CD14-positive monocyte (primary cell): ENCODE measurements at regions not wholly inside any gene's neighbourhood (a gene's known extent, or its start where the extent isn't known, plus 50 kb on each side); places are given as distances from the start of the nearest gene placed in this dataset.

Experiments used
- DNase-seq, 3 donors: peaks; one replicate each; pipeline ENCODE4 v3.0.0-alpha.2; 2011 to 2022
- H2AFZ ChIP-seq: 2 replicates; pipeline ENCODE4 v1.6.0; 2012; ENCODE audit warnings: mild to moderate bottlenecking, low read depth, low read length, inconsistent platforms; ENCODE audit not compliant: insufficient read depth, poor library complexity, severe bottlenecking
- H3K27ac ChIP-seq, 2 donors: 1 replicate in 1 of 2; 2 replicates in 1 of 2; pipeline ENCODE4 v1.5.1; 2012 to 2013; ENCODE audit warnings: low read length in 2 of 2, control low read depth in 1 of 2, inconsistent platforms in 1 of 2, low read depth in 1 of 2, mild to moderate bottlenecking in 1 of 2
- H3K27me3 ChIP-seq, 2 donors: one replicate each; pipeline versions ENCODE4 v1.6.0 to v1.6.1; 2011 to 2013; ENCODE audit warnings: low read length in 2 of 2; ENCODE audit not compliant: control insufficient read depth in 2 of 2, insufficient read depth in 2 of 2
- H3K36me3 ChIP-seq, 2 donors: replicated peaks in 1 of 2; 1 replicate in 1 of 2; 2 replicates in 1 of 2; pipeline versions ENCODE4 v1.5.1 to v1.6.1; 2012 to 2013; ENCODE audit warnings: low read length in 2 of 2, control low read depth in 1 of 2, inconsistent platforms in 1 of 2, mild to moderate bottlenecking in 1 of 2; ENCODE audit not compliant: insufficient read depth in 2 of 2, control insufficient read depth in 1 of 2
- H3K4me1 ChIP-seq, 2 donors: 1 replicate in 1 of 2; 2 replicates in 1 of 2; pipeline versions ENCODE4 v1.5.1 to v1.6.1; 2012 to 2013; ENCODE audit warnings: low read length in 2 of 2, control low read depth in 1 of 2, inconsistent platforms in 1 of 2, mild to moderate bottlenecking in 1 of 2, moderate library complexity in 1 of 2; ENCODE audit not compliant: insufficient read depth in 2 of 2, control insufficient read depth in 1 of 2
- H3K4me2 ChIP-seq: replicated peaks from 2 replicates; pipeline ENCODE3; 2012; ENCODE audit warnings: low read length, moderate library complexity, mild to moderate bottlenecking; ENCODE audit not compliant: poor library complexity, severe bottlenecking; ENCODE audit errors: extremely low read depth
- H3K4me3 ChIP-seq, 3 experiments: fragments of 200-600 bp in 1 of 3; sonication (generic) in 1 of 3; replicated peaks in 1 of 3; 1 replicate in 2 of 3; 2 replicates in 1 of 3; pipeline ENCODE4 v1.5.1; 2011 to 2013; ENCODE audit warnings: low read length in 3 of 3, mild to moderate bottlenecking in 3 of 3, control low read depth in 2 of 3, low read depth in 2 of 3, inconsistent platforms in 1 of 3, moderate library complexity in 1 of 3
- H3K79me2 ChIP-seq: 2 replicates; pipeline ENCODE4 v1.6.0; 2012; ENCODE audit warnings: mild to moderate bottlenecking, control low read depth, inconsistent platforms, low read length, moderate library complexity; ENCODE audit not compliant: insufficient read depth
- H3K9ac ChIP-seq: 2 replicates; pipeline ENCODE4 v1.6.0; 2017; ENCODE audit warnings: low read length, mild to moderate bottlenecking; ENCODE audit not compliant: insufficient read depth, poor library complexity, severe bottlenecking
- H3K9me3 ChIP-seq, 2 donors: replicated peaks in 1 of 2; 1 replicate in 1 of 2; 2 replicates in 1 of 2; pipeline versions ENCODE4 v1.5.1 to v1.6.1; 2012 to 2013; ENCODE audit warnings: low read length in 2 of 2, control low read depth in 1 of 2; ENCODE audit not compliant: control insufficient read depth in 1 of 2, insufficient read depth in 1 of 2
- H4K20me1 ChIP-seq: 2 replicates; pipeline ENCODE4 v1.6.0; 2012; ENCODE audit warnings: mild to moderate bottlenecking, low read length, control low read depth, moderate library complexity; ENCODE audit not compliant: insufficient read depth
- H3K27ac Mint-ChIP-seq, 7 donors: one replicate each; pipeline ENCODE4 v1.8.0; 2020; ENCODE audit warnings: mild to moderate bottlenecking in 7 of 7, mixed read lengths in 7 of 7, moderate library complexity in 6 of 7, inconsistent platforms in 2 of 7
- H3K27me3 Mint-ChIP-seq, 3 donors: one replicate each; pipeline ENCODE4 v1.8.0; 2021 to 2022; ENCODE audit warnings: low read depth in 3 of 3, mild to moderate bottlenecking in 3 of 3, mixed read lengths in 3 of 3, moderate library complexity in 3 of 3, inconsistent platforms in 1 of 3
- H3K36me3 Mint-ChIP-seq, 2 donors: one replicate each; pipeline ENCODE4 v1.8.0; 2020; ENCODE audit warnings: mixed read lengths in 2 of 2, inconsistent platforms in 1 of 2, mild to moderate bottlenecking in 1 of 2
- H3K4me1 Mint-ChIP-seq: one replicate; pipeline ENCODE4 v1.8.0; 2020; ENCODE audit warnings: mild to moderate bottlenecking, mixed read lengths
- H3K4me3 Mint-ChIP-seq, 2 donors: one replicate each; pipeline ENCODE4 v1.8.0; 2020; ENCODE audit warnings: mild to moderate bottlenecking in 2 of 2, mixed read lengths in 2 of 2, moderate library complexity in 1 of 2
- H3K9me3 Mint-ChIP-seq, 7 donors: one replicate each; pipeline ENCODE4 v1.8.0; 2020 to 2022; ENCODE audit warnings: mixed read lengths in 7 of 7, mild to moderate bottlenecking in 6 of 7, moderate library complexity in 6 of 7, inconsistent platforms in 2 of 7
- CTCF ChIP-seq: fragments of 200-600 bp; IDR thresholded peaks from one replicate; pipeline ENCODE4 v1.8.0; 2022; ENCODE audit warnings: antibody characterized with exemption, mild to moderate bottlenecking
- WGBS: methylation state at CpG from one replicate; pipeline ENCODE4 v1.1.5; 2013; ENCODE audit warnings: missing lambda C conversion rate; ENCODE audit not compliant: insufficient coverage; 5-methylcytosine and 5-hydroxymethylcytosine counted together
- intact Hi-C, 2 donors: fragments of 100-400 bp; cut with micrococcal nuclease; formaldehyde crosslinking; loops; one replicate each; pipeline versions ENCODE4 v1.15.0 to v1.15.1; 2023

- peaks cover 9 to 12% of the 10 kb centered on the region in 2 donors for H3K9me3 ChIP-seq
- H3K36me3 Mint-ChIP-seq: no peaks in the 10 kb centered on the region
- H3K27me3 ChIP-seq: no peaks in the 10 kb centered on the region
- H3K36me3 ChIP-seq: no peaks in the 10 kb centered on the region
- no peaks in the 10 kb centered on the region for H3K27me3 Mint-ChIP-seq
- no peak overlapping the region for H3K4me3 Mint-ChIP-seq
- peaks cover 4 to 19% (median 10%) of the 10 kb centered on the region in 7 donors for H3K9me3 Mint-ChIP-seq
- H4K20me1 ChIP-seq: no peaks in the 10 kb centered on the region
- H3K79me2 ChIP-seq: no peaks in the 10 kb centered on the region
- H3K4me1 ChIP-seq: no peaks in the 10 kb centered on the region
- TF ChIP-seq CTCF: no peak
- no peak overlapping the region for H2AFZ ChIP-seq
- H3K4me1 Mint-ChIP-seq: peaks cover 8% of the 10 kb centered on the region
- no CpG with 5 or more reads among the region's 1 CpG for WGBS
- no peak overlapping the region for H3K4me2 ChIP-seq
- no peak overlapping the region for H3K27ac Mint-ChIP-seq
- no peak for DNase-seq
- no peak overlapping the region for H3K27ac ChIP-seq
- no peak overlapping the region for H3K4me3 ChIP-seq
- no peak overlapping the region for H3K9ac ChIP-seq
- intact Hi-C loops: no loop called here
Measured at GRCh38 chr21:25220169-25220568, 387.1 kb downstream of the MRPL39 start.

GRCh38 chr21:25215698-25216384, 391.4 kb downstream of the MRPL39 start:
- WGBS: no CpG with 5 or more reads among the region's 2 CpGs
- intact Hi-C loops: no loop called here
- Histone ChIP-seq H3K9ac (no peak overlapping the region), H3K36me3 (no peaks in the 10 kb centered on the region), H2AFZ (no peak overlapping the region), H3K4me2 (no peak overlapping the region), H3K27me3 (no peaks in the 10 kb centered on the region), H4K20me1 (no peaks in the 10 kb centered on the region), H3K79me2 (no peaks in the 10 kb centered on the region), H3K4me1 (no peaks in the 10 kb centered on the region), H3K4me3 (no peak overlapping the region), H3K9me3 (peaks cover 4 to 8% of the 10 kb centered on the region in 2 donors), H3K27ac (no peak overlapping the region)
- TF ChIP-seq CTCF: no peak
- Mint-ChIP-seq H3K36me3 (no peaks in the 10 kb centered on the region), H3K27me3 (no peaks in the 10 kb centered on the region), H3K9me3 (peaks cover 4 to 15% (median 6%) of the 10 kb centered on the region in 7 donors), H3K4me3 (no peak overlapping the region), H3K4me1 (peaks cover 8% of the 10 kb centered on the region), H3K27ac (no peak overlapping the region)
- no peak for DNase-seq
